GM21447 (cell line): ENCODE measurements at regions not wholly inside any gene's neighbourhood (a gene's known extent, or its start where the extent isn't known, plus 50 kb on each side); places are given as distances from the start of the nearest gene placed in this dataset.

Source experiments
- ATAC-seq: cut with Tn5 transposase; IDR thresholded peaks from one replicate; pipeline ENCODE4 v1.9.1; 2021; ENCODE audit not compliant: unreplicated experiment

DNA sequence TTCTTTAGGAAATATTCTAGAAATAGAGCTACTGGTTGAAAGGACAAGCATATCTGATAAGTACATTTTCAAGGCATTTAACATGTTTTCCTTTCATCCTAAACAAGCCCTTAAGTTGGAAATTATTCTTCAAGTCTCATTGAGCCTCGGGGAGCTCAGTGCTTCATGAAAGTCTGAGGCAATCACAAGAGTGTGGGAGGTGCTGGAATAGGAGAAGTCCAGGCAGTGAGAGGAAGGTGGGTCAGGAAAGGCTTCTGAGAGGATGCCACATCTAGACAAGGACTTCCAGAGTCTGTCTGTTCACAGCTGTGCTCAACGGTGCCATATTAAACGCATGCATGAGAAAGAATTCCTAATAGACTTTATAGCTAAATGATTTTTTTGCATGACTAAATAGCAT, 69.8 kb downstream of the CD83 start:
- ATAC-seq, result no peak

DNA sequence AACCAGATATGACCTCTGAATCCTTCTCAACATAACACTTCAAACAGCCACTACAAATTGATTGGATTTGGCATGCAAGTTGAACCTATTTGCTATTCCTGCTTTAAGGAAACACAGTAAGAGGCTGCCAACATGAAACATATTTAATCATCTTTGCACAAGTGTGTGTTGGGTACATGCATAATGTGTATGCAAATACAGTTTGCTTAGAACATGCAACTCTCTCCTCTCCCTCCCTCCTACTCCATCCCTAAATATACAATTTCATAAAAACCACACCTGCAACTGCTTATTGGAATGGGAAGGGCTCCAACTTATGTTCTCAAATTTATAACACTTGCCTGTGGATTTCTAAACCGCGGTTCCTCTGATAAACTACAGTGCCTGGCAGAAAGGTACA, 71.5 kb downstream of the CD83 start:
- no peak for ATAC-seq

GRCh38 chr6:14190191-14190928, 72.8 kb downstream of the CD83 start:
- ATAC-seq, result no peak

DNA sequence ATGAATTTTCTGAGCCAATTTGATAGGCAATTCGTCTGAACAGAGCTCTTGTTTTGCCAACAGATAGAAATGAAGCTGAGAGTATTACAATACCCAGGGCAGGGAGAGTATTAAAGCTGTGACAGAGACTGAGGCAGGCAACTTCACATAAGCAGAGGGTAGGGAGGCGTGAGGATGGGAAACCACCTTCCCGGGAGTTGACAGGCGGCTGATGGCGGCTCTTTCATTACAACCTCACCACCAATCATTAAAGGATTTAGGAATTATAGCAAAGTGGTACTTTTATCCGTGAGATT, 73.3 kb downstream of the CD83 start:
- no peak for ATAC-seq

- ATAC-seq, result no peak
These were observed 74.2 kb downstream of the CD83 start for GRCh38 chr6:14191761-14192160.

DNA sequence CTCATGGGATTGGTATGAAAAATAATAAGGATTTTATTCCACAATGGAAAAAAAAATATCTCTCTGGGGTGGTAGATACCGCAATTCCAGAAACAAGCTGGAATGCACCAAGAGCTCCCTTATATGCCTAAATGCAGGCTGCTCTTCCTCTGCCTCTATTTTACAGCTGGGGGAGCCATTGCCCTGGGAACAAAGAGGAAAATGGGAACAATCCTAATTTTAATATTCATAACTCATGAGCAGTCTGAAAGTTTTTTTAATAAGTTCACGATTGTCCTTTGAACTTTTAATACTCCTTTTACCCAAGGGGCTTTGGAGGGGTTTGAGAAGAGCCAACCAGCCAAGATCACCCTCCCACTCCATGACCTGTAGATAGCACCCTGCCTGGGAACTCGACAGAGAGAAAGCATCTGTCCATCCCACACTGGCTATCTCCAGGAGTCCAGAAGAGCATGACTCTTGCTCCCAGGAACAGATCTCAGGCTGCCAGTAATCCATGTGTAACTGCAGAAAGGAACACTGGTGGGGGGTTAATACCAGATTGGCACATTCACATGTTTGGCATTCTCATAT, 74.7 kb downstream of the CD83 start:
- ATAC-seq, result no peak

- ATAC-seq, result no peak
These were observed 76.0 kb downstream of the CD83 start for GRCh38 chr6:14193524-14193923.

DNA sequence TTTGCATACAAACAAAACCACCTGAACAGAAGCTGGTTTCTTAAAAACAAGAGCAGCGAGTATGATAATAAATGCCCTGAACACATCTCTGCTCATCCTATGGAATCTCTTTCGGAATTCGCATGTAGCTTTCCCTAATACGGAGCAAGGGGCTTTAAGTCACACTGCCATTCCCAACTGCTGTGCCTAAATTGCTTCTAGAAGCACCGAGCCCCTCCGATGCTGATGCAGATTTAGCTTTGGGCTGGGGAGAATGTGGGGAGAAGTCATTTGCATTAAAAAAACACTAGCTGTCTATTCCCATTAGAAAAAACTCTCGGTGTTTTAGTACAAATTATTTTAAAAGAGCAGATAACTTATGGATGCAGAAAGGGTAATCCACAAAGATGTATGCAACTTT, 76.9 kb downstream of the CD83 start:
- ATAC-seq, result no peak

GRCh38 chr6:14194976-14195375, 77.4 kb downstream of the CD83 start:
- ATAC-seq, result no peak

DNA sequence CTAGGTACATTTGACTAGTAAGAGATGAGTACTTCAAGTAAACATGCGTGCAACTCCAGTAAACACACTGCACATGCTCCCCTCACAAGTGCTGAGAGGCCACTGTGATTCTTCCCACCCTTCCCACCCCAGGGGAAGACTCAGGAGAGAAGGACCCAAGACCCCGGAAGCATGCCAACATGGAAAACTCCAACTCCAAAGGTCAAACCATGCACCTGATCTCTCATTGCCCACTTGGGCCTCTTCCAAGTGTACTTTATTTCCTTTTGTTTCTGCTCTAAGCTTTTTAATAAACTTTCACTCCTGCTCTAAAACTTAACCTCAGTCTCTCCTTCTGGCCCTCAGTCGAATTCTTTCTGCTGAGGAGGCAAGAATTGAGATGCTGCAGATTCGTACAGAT, 78.5 kb downstream of the CD83 start:
- ATAC-seq, result no peak

DNA sequence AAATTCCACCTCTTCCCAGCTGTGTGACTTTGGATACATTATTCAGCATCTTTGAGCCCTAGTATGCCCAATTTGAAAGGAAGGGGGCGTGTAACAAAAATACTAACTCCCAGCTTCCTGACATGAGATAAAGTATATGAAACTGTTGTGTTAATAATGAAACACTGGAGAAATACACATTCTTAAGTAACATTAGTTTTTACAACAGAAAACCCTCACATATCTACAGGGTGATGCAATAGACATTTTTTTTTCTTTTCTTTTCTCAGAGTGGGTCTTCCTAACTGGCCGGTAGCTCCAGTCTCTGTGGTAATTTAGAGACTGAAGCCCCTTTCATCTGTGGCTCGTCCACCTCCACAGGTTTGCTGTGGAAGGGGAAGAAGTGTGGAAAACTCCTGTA, 79.5 kb downstream of the CD83 start:
- ATAC-seq, result no peak

GRCh38 chr6:14200047-14200446, 82.5 kb downstream of the CD83 start:
- no peak for ATAC-seq

DNA sequence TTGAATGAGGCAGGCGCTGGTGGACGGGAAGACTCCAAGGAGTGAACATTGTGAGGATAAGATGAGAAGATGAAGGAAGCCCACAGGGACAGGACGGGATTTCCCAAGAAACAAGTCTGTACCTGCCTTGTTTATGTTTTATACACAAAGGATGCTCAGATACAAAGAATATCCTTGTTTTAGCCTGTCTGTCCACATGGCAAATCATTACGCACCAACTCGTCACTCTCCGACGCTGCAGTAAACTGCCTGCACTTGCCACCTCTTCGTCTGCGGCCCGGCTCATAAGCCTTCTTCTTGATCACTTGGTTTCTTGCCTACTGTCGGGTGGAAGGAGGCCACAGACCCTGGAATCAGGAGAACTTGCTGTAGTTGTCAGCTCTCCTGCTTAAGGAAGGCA, 85.4 kb downstream of the CD83 start:
- ATAC-seq, result no peak

- ATAC-seq, result no peak
These were observed 88.8 kb downstream of the CD83 start for GRCh38 chr6:14206391-14206790.

DNA sequence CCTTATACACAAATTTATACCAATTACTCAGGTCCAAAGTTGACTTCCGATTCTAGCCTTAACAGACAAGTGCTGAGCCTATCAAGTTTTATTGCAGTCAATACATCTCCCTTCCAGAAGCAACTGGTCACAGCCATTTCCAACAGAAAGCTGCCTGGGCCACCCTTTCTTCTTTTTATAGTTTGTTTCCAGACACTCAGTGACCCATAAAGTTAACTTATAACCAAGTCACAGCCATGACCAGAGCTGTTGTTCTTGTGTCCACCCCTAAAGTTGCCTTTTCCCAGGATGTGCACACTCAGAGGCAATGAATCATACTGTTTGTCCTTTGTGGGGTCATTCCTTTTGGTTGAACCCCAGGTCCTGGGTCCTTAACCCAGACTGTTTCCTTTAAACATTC, 89.9 kb downstream of the CD83 start:
- ATAC-seq, result no peak

- no peak for ATAC-seq
These were observed 91.4 kb downstream of the CD83 start for GRCh38 chr6:14209000-14209399.

- ATAC-seq, result no peak
These were observed 92.5 kb downstream of the CD83 start for GRCh38 chr6:14210077-14210476.

GRCh38 chr6:14210663-14211561, 93.3 kb downstream of the CD83 start:
- peak; percentile 86 for ATAC-seq

DNA sequence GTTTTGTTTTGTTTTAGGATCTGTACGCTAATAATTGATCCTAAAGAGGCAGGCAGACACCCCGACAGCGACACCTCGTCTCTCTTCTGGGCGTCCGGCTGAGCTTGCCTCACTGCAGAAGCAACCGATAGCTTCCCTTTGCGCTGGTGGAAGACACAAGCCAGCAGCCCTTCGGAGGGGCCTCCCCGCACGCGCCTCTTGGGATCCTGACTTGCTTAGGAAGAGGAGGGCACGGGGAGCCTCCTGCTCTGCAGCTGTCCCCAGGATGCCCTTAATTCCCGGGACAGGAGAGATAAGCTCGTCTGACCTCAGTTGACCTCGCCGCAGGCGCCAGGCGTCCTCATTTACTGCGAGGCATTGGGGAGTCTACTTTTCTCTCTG, 94.0 kb downstream of the CD83 start:
- ATAC-seq, result peak; percentile 20

DNA sequence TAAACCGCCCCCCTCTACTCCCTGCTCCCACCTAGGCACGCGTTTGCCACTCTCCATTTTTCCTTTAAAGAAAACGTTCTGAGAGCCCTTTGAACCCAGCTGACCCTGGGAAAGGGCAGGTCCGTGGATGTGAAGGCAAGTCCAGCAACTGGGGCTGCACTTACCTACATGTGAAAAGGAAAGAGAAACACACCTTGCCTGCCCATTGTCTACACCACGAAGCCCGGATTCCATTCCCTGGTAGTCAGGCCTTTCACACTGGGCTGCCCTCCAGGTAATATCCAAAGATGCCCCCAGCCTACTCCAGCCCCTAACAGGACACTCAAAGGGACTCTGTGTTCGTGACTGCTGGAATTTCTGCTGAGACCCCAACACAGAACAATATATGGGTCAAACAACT, 94.4 kb downstream of the CD83 start:
- no peak for ATAC-seq

DNA sequence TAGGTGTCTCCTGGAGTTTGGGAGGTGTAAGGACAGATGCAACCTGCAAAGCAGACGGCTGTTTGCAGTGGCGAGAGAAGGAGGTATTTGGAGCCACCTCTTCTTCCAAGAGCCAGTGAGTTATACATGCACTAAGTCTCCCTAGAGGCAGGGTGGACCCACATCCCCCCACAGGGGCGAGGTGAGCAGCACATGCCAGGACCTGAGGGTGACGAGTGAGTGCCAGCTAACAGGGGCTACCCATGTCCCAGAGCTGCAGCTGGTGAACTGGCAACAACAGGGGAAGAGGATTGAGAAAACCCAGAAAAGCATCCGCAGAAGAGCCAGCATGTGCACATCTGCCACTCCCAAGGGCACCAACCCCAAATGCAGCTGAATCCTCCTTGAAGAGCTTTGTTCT, 95.1 kb downstream of the CD83 start:
- no peak for ATAC-seq

DNA sequence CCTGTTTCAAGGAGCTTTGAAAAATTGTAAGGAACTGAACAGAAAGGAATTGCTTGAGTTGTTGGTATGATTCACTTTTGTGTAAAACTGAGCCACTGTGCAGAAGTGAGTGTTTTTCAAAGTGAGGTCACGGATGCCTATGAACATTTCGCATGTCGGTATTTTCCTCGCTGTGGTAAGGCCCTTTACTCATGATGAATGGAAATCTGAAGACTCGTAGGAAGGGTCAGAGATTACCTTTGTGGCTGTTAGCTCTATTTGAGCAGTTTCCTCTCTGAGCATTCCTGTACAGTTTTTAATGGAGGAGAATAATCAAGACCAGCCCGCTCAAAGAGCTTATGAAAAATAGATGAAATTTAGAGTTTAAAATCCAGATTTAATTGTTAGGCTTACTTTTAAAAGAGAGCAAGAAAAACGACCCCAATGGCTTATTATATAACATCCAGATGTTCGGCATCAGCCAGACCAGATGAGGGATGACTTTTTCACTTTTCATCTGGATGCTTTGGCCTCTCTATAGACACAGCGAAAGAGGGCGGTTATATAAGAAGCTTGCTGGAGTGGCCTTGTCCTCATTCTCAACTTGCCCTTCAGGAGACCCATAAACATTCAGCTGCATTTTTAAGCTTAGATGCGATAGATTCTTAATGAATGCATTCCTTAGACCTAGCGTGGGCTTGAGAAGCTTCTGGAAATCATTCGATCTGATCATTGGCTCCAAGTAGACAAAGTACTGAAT, 99.5 kb downstream of the CD83 start:
- no peak for ATAC-seq
